ENCODE measurements at regions not wholly inside any gene's neighbourhood (a gene's known extent, or its start where the extent isn't known, plus 50 kb on each side); places are given as distances from the start of the nearest gene placed in this dataset.

DNA sequence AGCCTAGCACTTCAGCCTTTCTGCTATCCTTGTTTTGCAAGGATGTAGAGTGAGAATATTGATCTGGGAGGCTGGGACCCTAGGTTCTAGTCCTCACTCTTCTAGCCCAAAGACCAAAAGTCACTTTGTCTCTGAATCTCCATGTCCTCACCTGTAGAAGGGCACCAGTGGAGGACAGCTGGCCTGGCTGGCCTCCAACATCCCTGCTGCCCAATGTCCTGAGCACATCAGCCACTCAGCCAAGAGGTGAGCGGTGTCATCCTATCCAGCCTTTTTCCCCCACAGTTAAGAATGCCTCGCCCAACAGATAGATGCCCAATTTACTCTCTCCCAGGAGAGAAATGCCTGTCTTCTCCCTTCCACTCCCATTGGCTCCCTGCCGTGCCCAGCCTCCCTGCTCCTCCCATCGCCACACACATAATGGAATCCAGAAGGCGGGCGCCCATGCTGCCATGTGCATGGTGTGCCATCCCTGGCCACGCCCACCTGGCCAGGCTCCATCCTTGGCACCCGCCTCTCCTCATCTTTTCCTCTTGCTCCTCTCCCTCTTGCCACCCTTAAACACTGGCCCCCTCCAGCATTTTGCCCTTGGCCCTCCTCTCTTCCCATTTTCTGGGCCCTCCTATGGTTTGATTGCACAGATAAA lies 157.3 kb upstream of the SDK2 start:
- WGBS, result 82% methylated on average over 8 of the region's 8 CpGs
- Histone ChIP-seq H3K9me3 (ENCODE audit: control insufficient read depth, low read length) (peaks cover 15% of the 10 kb centered on the region), H2BK12ac (ENCODE audit: low read length in 2 of 2) (no peak overlapping the region), H4K91ac (ENCODE audit: low read length) (no peak overlapping the region), H3K27me3 (ENCODE audit: control insufficient read depth in 1 of 2, insufficient read depth in 1 of 2, low read length in 2 of 2) (peaks cover 0 to 40% of the 10 kb centered on the region in 2 experiments), H3K14ac (ENCODE audit: low read length in 2 of 2) (no peak overlapping the region), H3K4me3 (ENCODE audit: insufficient read depth in 1 of 2, low read depth in 1 of 2, low read length in 2 of 2) (no peak overlapping the region), H3K27ac (ENCODE audit: low read length, poor library complexity, severe bottlenecking) (no peak overlapping the region), H3K4me2 (ENCODE audit: low read length, poor library complexity, severe bottlenecking) (no peak overlapping the region), H3K18ac (ENCODE audit: low read depth in 1 of 2, low read length in 2 of 2) (no peak overlapping the region), H2BK120ac (ENCODE audit: low read depth, low read length) (no peak overlapping the region), H4K8ac (ENCODE audit: low read length) (no peak overlapping the region), H3K9ac (ENCODE audit: low read length) (no peak overlapping the region), H3K36me3 (ENCODE audit: control insufficient read depth in 1 of 2, insufficient read depth in 2 of 2, low read depth in 1 of 2, low read length in 2 of 2) (no peaks in the 10 kb centered on the region), H2BK5ac (ENCODE audit: low read depth, low read length, poor library complexity, severe bottlenecking) (no peak overlapping the region), H2AK5ac (ENCODE audit: low read length, severe bottlenecking) (no peak overlapping the region), H2BK15ac (ENCODE audit: low read depth, poor library complexity, severe bottlenecking) (no peak overlapping the region), H3K79me1 (replicated peaks; ENCODE audit: low read length, poor library complexity, severe bottlenecking) (no peaks in the 10 kb centered on the region), H2AFZ (ENCODE audit: low read depth, low read length) (no peak overlapping the region), H3K23ac (ENCODE audit: low read length in 2 of 2) (no peak overlapping the region), H3K4me1 (ENCODE audit: control insufficient read depth, insufficient read depth, low read depth, low read length) (no peaks in the 10 kb centered on the region), H3K4ac (ENCODE audit: low read depth in 1 of 2, low read length in 2 of 2) (no peak overlapping the region)
- no peak for DNase-seq

DNA sequence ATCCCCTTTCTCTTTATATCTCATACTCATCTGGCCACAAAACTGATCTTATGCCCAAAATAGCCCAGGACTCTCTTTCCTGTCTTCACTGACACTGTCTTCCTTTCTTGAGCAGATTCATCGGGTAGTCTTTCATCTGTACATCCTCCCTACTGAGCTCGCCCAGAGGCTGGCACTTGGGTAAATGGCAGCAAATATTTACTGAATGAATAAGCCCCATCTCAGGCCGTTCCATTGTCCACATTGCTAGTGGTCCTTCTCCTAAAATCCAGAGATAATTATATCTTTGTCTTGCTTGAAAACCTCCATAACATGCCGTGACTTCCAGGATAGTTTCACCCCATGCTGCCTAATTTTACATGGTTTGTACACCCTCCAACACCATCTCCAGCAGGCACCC lies 158.1 kb upstream of the SDK2 start:
- Histone ChIP-seq H3K9me3 (ENCODE audit: control insufficient read depth, low read length) (peaks cover 21% of the 10 kb centered on the region), H3K27me3 (ENCODE audit: control insufficient read depth in 1 of 2, insufficient read depth in 1 of 2, low read length in 2 of 2) (peaks cover 0 to 43% of the 10 kb centered on the region in 2 experiments), H2AK5ac (ENCODE audit: low read length, severe bottlenecking) (no peak overlapping the region), H4K8ac (ENCODE audit: low read length) (no peak overlapping the region), H2BK12ac (ENCODE audit: low read length in 2 of 2) (no peak overlapping the region), H3K23ac (ENCODE audit: low read length in 2 of 2) (no peak overlapping the region), H3K36me3 (ENCODE audit: control insufficient read depth in 1 of 2, insufficient read depth in 2 of 2, low read depth in 1 of 2, low read length in 2 of 2) (no peaks in the 10 kb centered on the region), H3K27ac (ENCODE audit: low read length, poor library complexity, severe bottlenecking) (no peak overlapping the region), H2AFZ (ENCODE audit: low read depth, low read length) (no peak overlapping the region), H2BK5ac (ENCODE audit: low read depth, low read length, poor library complexity, severe bottlenecking) (no peak overlapping the region), H3K14ac (ENCODE audit: low read length in 2 of 2) (no peak overlapping the region), H2BK120ac (ENCODE audit: low read depth, low read length) (no peak overlapping the region), H3K79me1 (replicated peaks; ENCODE audit: low read length, poor library complexity, severe bottlenecking) (no peaks in the 10 kb centered on the region), H3K18ac (ENCODE audit: low read depth in 1 of 2, low read length in 2 of 2) (no peak overlapping the region), H3K4me1 (ENCODE audit: control insufficient read depth, insufficient read depth, low read depth, low read length) (no peaks in the 10 kb centered on the region), H3K4ac (ENCODE audit: low read depth in 1 of 2, low read length in 2 of 2) (no peak overlapping the region), H3K9ac (ENCODE audit: low read length) (no peak overlapping the region), H4K91ac (ENCODE audit: low read length) (no peak overlapping the region), H3K4me2 (ENCODE audit: low read length, poor library complexity, severe bottlenecking) (no peak overlapping the region), H2BK15ac (ENCODE audit: low read depth, poor library complexity, severe bottlenecking) (no peak overlapping the region), H3K4me3 (ENCODE audit: insufficient read depth in 1 of 2, low read depth in 1 of 2, low read length in 2 of 2) (no peak overlapping the region)
- DNase-seq, result no peak
- 69% methylated on average over 4 of the region's 4 CpGs for WGBS

DNA sequence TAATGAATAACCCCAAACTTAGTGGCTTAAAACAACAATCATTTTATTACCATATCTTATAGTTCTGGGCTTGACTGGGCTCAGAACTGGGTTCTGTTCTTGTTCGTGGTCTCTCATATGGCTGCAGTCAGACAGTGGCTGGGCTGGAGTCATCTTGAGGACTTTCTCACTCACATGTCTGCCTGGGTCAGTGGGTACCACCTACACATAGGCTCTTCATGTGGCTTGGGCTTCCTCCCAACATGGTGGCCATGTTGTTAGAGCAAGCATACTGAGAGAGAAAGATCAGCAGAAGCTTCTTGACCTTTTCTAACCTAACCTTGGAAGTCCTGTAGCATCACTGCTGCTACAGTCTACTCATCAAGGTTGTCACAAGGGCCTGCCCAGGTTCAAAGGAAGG lies 158.6 kb upstream of the SDK2 start:
- H3K27me3 ChIP-seq (ENCODE audit: control insufficient read depth in 1 of 2, insufficient read depth in 1 of 2, low read length in 2 of 2), result peaks cover 0 to 43% of the 10 kb centered on the region in 2 experiments
- no peak for DNase-seq
- 83% methylated on average over 1 of the region's 1 CpG for WGBS
- no peaks in the 10 kb centered on the region for H3K79me1 ChIP-seq (replicated peaks; ENCODE audit: low read length, poor library complexity, severe bottlenecking)
- no peak overlapping the region for H4K91ac ChIP-seq (ENCODE audit: low read length)
- no peak overlapping the region for H2BK12ac ChIP-seq (ENCODE audit: low read length in 2 of 2)
- no peak overlapping the region for H2BK120ac ChIP-seq (ENCODE audit: low read depth, low read length)
- H2AK5ac ChIP-seq (ENCODE audit: low read length, severe bottlenecking), result no peak overlapping the region
- no peaks in the 10 kb centered on the region for H3K4me1 ChIP-seq (ENCODE audit: control insufficient read depth, insufficient read depth, low read depth, low read length)
- no peaks in the 10 kb centered on the region for H3K36me3 ChIP-seq (ENCODE audit: control insufficient read depth in 1 of 2, insufficient read depth in 2 of 2, low read depth in 1 of 2, low read length in 2 of 2)
- no peak overlapping the region for H4K8ac ChIP-seq (ENCODE audit: low read length)
- no peak overlapping the region for H2AFZ ChIP-seq (ENCODE audit: low read depth, low read length)
- H2BK5ac ChIP-seq (ENCODE audit: low read depth, low read length, poor library complexity, severe bottlenecking), result no peak overlapping the region
- H3K9me3 ChIP-seq (ENCODE audit: control insufficient read depth, low read length), result peaks cover 21% of the 10 kb centered on the region
- no peak overlapping the region for H3K23ac ChIP-seq (ENCODE audit: low read length in 2 of 2)
- H3K4ac ChIP-seq (ENCODE audit: low read depth in 1 of 2, low read length in 2 of 2), result no peak overlapping the region
- H3K4me2 ChIP-seq (ENCODE audit: low read length, poor library complexity, severe bottlenecking), result no peak overlapping the region
- H3K18ac ChIP-seq (ENCODE audit: low read depth in 1 of 2, low read length in 2 of 2), result no peak overlapping the region
- H3K14ac ChIP-seq (ENCODE audit: low read length in 2 of 2), result no peak overlapping the region
- no peak overlapping the region for H3K27ac ChIP-seq (ENCODE audit: low read length, poor library complexity, severe bottlenecking)
- no peak overlapping the region for H3K4me3 ChIP-seq (ENCODE audit: insufficient read depth in 1 of 2, low read depth in 1 of 2, low read length in 2 of 2)
- no peak overlapping the region for H3K9ac ChIP-seq (ENCODE audit: low read length)
- H2BK15ac ChIP-seq (ENCODE audit: low read depth, poor library complexity, severe bottlenecking), result no peak overlapping the region

DNA sequence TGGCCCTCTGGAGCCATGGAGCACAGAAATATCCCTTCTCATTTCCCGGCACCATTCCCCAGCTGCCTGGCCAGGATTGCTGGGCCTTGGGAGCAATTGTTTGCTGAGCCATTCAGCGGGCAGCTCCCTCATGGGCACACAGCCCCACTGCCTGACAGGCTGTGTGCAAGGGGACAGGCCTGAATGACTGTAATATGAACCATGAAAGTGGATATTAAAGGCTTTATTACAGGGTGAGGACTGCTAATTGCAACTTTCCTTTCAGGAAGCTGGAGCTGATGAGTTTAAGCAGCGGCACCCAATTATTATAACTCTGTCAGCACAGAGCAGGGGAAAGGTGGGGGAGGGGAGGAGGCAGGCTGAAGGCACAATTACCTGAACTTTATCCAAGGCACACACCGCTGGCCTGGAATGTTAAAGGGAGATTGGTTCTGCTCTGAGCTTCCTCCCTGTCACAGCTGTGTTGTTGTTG lies 159.8 kb upstream of the SDK2 start:
- H3K27ac ChIP-seq (ENCODE audit: low read length, poor library complexity, severe bottlenecking), result no peak overlapping the region
- H2AK5ac ChIP-seq (ENCODE audit: low read length, severe bottlenecking), result no peak overlapping the region
- no peak overlapping the region for H2AFZ ChIP-seq (ENCODE audit: low read depth, low read length)
- no peaks in the 10 kb centered on the region for H3K79me1 ChIP-seq (replicated peaks; ENCODE audit: low read length, poor library complexity, severe bottlenecking)
- H3K23ac ChIP-seq (ENCODE audit: low read length in 2 of 2), result no peak overlapping the region
- H2BK12ac ChIP-seq (ENCODE audit: low read length in 2 of 2), result no peak overlapping the region
- WGBS, result 55% methylated on average over 4 of the region's 4 CpGs
- H3K4me1 ChIP-seq (ENCODE audit: control insufficient read depth, insufficient read depth, low read depth, low read length), result no peaks in the 10 kb centered on the region
- H2BK15ac ChIP-seq (ENCODE audit: low read depth, poor library complexity, severe bottlenecking), result no peak overlapping the region
- DNase-seq, result no peak
- no peak overlapping the region for H3K18ac ChIP-seq (ENCODE audit: low read depth in 1 of 2, low read length in 2 of 2)
- no peak overlapping the region for H4K91ac ChIP-seq (ENCODE audit: low read length)
- no peak overlapping the region for H3K9ac ChIP-seq (ENCODE audit: low read length)
- H3K36me3 ChIP-seq (ENCODE audit: control insufficient read depth in 1 of 2, insufficient read depth in 2 of 2, low read depth in 1 of 2, low read length in 2 of 2), result no peaks in the 10 kb centered on the region
- no peak overlapping the region for H4K8ac ChIP-seq (ENCODE audit: low read length)
- H3K4me2 ChIP-seq (ENCODE audit: low read length, poor library complexity, severe bottlenecking), result no peak overlapping the region
- no peak overlapping the region for H2BK5ac ChIP-seq (ENCODE audit: low read depth, low read length, poor library complexity, severe bottlenecking)
- H3K4ac ChIP-seq (ENCODE audit: low read depth in 1 of 2, low read length in 2 of 2), result no peak overlapping the region
- H2BK120ac ChIP-seq (ENCODE audit: low read depth, low read length), result no peak overlapping the region
- no peak overlapping the region for H3K4me3 ChIP-seq (ENCODE audit: insufficient read depth in 1 of 2, low read depth in 1 of 2, low read length in 2 of 2)
- H3K27me3 ChIP-seq (ENCODE audit: control insufficient read depth in 1 of 2, insufficient read depth in 1 of 2, low read length in 2 of 2), result peaks cover 0 to 43% of the 10 kb centered on the region in 2 experiments
- H3K14ac ChIP-seq (ENCODE audit: low read length in 2 of 2), result no peak overlapping the region
- H3K9me3 ChIP-seq (ENCODE audit: control insufficient read depth, low read length), result peaks cover 21% of the 10 kb centered on the region

All from mesenchymal stem cell (in vitro differentiated cells and primary cell).